ENCODE measurements at regions not wholly inside any gene's neighbourhood (a gene's known extent, or its start where the extent isn't known, plus 50 kb on each side); places are given as distances from the start of the nearest gene placed in this dataset.

DNA sequence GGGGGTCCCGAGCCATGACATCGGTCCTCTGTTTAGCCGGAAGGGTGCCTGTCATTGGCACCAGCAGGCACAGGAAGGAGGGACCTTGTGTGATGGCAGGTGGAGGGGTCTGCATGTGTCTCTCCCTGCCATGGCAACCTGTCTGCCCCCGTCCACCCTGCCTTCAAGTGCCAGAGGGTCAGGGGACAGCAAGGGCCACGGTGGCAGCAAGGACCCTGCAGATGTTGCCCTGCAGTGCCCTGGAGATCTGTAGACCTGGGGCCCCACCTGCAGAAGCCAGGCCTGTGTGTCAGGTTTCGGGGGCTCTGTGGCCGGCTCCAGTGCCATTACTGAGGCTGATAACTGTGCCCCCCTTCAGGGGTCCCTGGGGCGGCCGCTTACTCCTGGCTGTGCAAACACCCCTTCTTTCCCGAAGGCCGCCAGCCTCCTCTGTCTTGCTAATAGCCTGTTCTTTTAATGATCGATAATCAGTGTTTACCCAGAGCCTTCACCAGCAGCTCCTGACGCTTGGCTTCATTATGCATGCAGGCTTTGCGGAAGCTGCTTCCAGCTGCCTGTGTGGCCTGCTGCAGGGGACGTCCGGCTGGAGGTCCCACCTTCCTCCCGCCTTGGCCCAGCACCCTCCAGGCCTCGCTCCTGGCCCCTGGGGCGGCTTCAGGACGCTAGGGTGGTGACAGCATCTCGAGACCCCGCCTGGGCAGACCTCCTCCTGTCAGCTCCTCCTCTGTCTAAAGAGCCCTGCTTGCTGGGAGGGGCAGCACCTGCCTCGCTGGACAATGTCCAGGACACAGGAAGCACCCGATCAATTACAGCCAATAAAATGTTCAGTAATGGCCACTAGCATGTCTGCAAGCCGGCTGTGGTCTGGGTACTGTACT is 153.0 kb downstream of the KIF26A start:
- DNase-seq: no peak

GRCh38 chr14:104292084-104292970 is 153.9 kb downstream of the KIF26A start:
- DNase-seq: no peak

- no peak for DNase-seq
Measured at GRCh38 chr14:104293231-104293841, 154.9 kb downstream of the KIF26A start.

GRCh38 chr14:104293851-104294627 is 155.7 kb downstream of the KIF26A start:
- DNase-seq: no peak

DNA sequence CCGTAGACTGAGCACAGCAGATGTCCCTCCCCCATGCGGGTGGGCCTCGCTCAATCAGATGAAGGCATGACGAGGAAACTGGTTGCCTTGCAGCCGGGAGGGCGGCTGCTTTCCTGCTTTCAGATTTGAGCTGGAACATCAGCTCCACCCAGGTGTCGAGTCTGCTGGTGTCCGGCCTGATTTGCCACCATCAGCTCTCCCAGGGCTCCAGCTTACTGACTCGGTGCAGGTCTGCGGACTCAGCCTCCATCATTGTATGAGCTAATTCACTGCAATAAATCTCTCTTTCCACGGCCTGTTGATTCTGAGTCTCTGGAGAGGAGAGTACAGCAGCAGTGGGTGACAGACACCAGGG is 156.2 kb downstream of the KIF26A start:
- no peak for DNase-seq

DNA sequence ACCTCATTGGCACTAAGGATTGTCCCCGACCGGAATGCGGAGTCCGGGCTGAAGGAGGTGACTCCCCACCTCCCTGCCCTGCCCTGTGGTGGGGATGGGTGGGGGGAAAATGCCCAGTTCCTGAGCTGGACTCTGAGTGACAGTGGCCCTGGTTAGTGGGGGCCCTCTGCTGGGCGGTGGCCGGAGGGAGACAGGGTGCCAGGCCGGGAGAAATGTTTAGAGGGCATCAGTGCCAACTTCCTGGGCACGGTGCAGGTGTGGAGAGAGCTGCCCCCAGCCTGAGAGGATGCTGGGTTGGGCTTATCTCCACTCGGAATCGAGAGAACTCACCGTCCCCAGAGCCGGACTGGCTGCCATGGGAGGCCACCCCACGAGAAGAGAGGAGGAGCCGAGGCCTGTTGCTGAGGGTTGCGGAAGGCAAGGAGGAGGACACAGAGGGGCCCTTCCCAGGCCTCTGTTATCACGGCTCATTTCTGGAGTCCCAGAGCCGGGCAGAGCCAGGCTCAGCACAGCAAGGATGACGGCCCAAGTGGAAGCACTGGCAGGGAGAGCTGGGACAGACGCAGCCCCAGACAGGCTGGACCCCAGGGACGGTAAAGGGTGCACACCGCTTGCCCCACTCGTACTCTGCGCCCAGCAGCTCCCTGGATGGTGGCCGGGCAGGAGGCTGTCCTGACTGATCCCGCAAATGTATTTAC is 156.7 kb downstream of the KIF26A start:
- no peak for DNase-seq

DNA sequence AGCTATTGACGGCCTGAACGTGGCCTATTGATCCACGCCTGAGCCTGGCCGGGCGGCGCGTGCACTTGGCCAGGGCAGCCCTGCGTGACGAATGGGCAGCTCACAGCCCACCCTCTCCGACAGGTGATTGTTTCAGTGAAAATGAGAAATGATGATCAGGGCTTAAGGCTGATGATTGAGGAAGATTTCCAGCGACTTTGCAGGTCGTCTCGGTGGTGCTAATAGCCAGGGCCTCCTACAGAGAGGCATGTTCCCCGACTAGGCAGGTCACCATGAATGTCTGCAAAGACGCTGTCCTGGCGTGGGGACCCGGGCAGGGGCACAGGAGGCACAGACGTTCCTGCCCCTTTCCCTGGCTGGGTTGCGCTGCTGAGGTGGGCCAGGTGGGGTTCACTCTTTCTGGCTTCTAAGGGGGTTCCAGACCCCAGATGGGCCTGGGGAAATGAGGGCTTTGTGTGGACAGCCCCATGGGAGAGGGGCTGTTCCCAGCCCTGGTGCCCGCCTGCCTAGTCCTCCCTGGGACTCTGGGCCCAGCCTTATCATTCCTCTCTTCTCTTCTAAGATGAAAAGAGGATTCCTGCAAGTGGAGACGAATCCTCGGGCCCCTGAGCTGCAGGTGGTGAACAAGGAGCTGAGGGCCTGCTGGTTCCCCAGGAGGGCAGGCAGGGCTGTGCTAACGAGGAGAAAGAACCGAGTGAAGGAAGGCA is 157.4 kb downstream of the KIF26A start:
- DNase-seq: no peak

DNA sequence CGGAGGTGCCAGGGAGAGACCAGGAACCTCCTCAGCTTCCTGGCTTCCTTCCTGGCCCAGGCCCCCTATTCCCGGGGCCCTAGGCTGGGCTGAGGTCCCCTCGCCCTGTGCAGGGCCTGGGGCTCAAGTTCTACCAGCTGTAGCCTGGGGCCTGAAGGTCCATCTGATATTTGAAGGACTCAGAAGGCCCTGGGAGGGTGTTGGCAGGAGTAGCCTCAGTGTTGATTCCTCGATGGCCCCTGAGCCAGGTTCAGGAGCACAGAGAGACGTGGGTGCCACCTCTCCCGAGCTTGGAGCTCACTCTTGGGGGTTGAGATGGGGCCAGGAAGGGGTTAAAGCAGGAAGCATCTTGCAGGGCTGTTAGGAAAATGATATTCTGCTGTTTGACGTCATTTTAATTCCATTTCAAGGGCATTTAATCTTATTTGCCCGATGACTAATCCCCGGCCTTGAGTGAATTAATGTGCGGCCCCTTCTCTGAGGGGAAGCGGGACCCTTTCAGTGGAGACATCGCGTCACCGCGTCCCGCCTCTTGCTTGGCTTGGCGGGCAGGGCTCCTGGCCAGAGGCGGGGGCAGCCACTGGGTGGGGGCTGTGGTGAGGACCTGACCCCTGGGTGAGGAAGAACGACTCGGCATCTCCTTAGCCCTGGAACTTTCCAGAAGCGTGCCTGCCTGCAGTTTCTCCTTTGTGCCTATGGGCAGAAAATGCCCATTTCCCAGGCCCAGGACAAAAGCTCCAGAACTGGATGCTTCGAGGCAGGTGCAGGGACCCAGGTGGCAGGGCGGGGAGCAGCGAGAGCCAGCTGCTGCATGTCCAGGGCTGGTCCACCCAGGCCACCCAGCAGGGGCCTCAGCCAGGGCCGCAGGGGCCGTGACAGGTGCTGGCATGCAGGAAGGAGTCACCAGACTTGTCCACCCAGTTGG is 158.3 kb downstream of the KIF26A start:
- DNase-seq: no peak

- DNase-seq: no peak
Measured at GRCh38 chr14:104297313-104297704, 158.9 kb downstream of the KIF26A start.

DNA sequence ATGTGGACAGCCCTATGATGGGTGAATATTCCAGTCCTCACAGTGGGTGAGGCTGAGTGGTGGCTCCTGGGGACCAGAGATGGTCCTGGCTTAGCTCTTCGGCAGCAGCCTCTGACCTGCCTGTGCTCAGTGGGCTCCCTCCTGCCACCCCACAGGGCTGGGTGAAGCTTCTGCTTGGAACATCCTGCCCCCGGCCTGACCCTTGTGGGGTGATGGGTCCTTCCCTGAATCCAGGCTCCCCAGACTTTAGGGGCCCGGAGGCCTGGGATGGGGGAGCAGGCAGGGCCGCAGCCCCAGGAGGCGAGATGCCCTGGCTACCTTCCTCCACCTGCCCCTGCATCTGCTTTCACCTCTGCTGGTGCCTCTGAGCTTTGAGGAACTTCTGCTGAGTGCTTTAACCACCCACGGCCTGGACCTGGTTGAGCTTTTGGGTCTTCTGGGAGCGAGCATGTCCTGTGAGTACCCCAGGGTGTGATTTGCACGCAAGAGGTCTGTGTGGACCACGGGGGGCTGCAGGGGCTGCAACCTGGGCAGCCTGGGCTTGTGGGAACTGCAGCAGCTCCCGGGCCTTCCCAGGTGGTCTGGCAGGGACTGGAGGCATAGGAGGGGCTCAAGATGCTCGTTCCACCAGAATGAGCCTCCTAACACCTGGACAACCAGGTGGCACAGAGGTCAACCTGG is 159.5 kb downstream of the KIF26A start:
- no peak for DNase-seq

- no peak for DNase-seq
Measured at GRCh38 chr14:104298458-104298857, 160.1 kb downstream of the KIF26A start.

- DNase-seq: no peak
Measured at GRCh38 chr14:104299993-104300761, 161.8 kb downstream of the KIF26A start.

DNA sequence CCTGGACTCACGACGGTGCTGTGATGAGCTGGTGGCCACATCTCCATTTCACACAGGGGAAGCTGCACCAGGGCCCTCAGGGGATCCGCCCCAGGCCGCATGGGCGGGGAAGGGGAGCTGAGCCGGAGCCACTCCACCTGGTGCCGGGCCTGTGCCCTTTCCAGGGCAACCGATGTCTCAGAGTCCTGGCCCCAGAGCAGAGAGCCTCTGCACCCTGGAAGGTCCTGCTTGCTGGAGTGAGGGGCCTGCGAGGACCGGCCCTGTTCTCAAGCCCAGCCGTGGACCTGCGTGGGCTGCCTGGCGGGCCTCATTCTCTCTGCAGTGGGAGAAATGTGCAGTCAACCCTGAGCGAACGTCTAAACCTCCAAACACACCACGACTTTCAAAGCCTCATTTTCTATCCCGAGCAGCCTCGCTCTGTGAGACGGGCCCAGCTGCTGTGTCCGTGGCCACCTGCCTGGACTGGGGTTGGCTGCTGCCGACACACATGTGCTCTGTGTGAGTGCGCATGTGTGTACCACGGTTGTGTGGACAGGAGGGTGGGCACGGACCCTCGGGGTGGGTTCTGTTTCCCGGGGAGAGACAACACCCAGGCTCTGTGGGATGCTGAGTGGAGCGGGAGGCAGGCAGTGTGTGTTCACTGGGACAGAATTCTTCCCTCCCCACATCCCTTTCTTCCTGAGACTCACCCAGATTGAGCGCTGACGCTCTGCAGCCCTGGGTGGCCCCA is 163.5 kb downstream of the KIF26A start:
- DNase-seq: no peak

- no peak for DNase-seq
Measured at GRCh38 chr14:104302794-104303405, 164.5 kb downstream of the KIF26A start.

GRCh38 chr14:104303705-104304425 is 165.5 kb downstream of the KIF26A start:
- no peak for DNase-seq
